ENCODE measurements at regions not wholly inside any gene's neighbourhood (a gene's known extent, or its start where the extent isn't known, plus 50 kb on each side); places are given as distances from the start of the nearest gene placed in this dataset.

DNA sequence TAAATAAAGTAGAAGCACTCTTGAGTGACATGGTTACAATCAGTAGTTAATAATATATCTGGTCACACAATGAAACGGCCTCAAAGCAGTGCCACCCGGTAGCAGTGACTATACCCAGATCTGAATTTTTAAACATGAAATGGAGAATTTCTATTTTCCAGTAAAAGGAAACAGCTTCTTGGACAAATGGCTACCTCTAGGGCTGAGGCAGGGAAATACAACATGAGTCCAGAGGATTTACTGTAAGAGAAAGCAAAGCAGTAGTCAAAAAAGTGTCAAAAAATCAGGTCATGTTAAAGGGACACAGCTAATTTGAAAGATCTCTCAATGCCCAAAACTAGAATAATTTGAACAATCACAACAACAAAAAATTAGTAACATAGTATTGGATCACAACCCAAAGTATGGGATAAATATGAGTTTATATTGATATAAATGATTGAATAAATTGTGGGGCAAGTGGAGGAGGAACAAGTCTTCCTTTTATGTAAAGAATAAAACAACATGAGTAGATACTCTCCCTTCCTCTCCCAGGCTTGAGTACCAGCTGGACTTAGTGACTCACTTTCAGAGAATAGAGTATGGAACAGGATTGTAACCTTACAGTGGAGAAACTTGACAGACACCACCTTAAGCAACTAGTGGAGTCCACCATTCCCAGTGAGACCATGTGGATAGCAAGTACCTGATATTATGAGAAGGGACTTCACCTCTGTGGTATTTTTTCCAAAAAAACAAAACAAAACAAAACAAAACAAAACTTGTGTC, 180.8 kb downstream of the MBD2 start:
- no peak overlapping the region for H3K27ac Mint-ChIP-seq
- H3K27me3 Mint-ChIP-seq, result peaks cover 2% of the 10 kb centered on the region
- intact Hi-C loops (cut with micrococcal nuclease), result no loop called here
- no peaks in the 10 kb centered on the region for H3K9me3 Mint-ChIP-seq
- H3K4me1 Mint-ChIP-seq (ENCODE audit: low read depth), result no peaks in the 10 kb centered on the region
- H3K36me3 Mint-ChIP-seq (ENCODE audit: low read depth), result no peaks in the 10 kb centered on the region
- H3K4me3 Mint-ChIP-seq, result no peak overlapping the region

DNA sequence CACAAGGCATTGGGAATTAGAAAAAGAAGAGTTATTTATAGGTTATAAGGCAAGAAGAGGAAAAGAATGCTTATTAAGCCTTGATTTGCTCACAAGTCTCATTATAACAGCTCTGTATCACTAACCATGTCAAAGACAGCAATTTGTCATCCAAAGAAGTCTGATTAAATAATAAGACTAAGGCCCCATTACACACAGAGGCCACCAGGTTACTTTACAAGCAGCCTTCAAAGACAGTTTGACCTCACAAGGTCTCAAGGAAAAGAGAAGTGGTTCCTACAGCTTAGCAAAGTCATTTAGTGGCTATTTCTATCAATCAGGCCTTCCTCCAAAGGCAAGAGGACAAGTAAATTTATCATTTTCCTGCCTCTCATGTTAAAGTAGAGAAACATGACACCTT, 188.5 kb downstream of the MBD2 start:
- Mint-ChIP-seq H3K36me3 (ENCODE audit: low read depth) (no peaks in the 10 kb centered on the region), H3K9me3 (no peaks in the 10 kb centered on the region), H3K4me1 (ENCODE audit: low read depth) (no peaks in the 10 kb centered on the region), H3K4me3 (no peak overlapping the region), H3K27me3 (peaks cover 2% of the 10 kb centered on the region), H3K27ac (no peak overlapping the region)
- intact Hi-C loops (cut with micrococcal nuclease), result no loop called here

DNA sequence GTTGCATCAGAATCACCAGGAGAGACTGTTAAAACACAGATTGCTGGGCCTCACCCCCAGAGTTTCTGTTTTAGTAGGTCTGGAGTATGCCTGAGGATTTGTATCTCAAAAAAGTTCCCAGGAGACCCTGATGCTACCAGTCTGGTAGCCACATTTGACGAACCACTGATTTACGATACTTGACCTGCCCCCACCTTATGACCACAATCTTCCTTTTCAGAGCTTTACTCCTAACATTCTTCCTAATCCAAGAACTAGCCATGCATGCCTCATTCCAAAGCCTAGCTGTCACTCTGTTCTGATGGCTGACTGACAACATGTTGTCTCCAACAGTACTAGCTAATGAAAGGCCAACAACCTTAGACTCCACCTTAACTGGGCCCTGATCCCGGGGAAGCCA, 191.4 kb downstream of the MBD2 start:
- Mint-ChIP-seq H3K27ac (no peak overlapping the region), H3K27me3 (no peaks in the 10 kb centered on the region), H3K9me3 (no peaks in the 10 kb centered on the region), H3K36me3 (ENCODE audit: low read depth) (no peaks in the 10 kb centered on the region), H3K4me3 (no peak overlapping the region), H3K4me1 (ENCODE audit: low read depth) (no peaks in the 10 kb centered on the region)
- intact Hi-C loops (cut with micrococcal nuclease), result no loop called here

- H3K4me1 Mint-ChIP-seq (ENCODE audit: low read depth), result no peaks in the 10 kb centered on the region
- H3K36me3 Mint-ChIP-seq (ENCODE audit: low read depth), result no peaks in the 10 kb centered on the region
- no peaks in the 10 kb centered on the region for H3K9me3 Mint-ChIP-seq
- no peak overlapping the region for H3K27ac Mint-ChIP-seq
- no peak overlapping the region for H3K4me3 Mint-ChIP-seq
- intact Hi-C loops (cut with micrococcal nuclease), result no loop called here
- no peaks in the 10 kb centered on the region for H3K27me3 Mint-ChIP-seq
Observed at GRCh38 chr18:54032412-54032811, 192.1 kb downstream of the MBD2 start.

DNA sequence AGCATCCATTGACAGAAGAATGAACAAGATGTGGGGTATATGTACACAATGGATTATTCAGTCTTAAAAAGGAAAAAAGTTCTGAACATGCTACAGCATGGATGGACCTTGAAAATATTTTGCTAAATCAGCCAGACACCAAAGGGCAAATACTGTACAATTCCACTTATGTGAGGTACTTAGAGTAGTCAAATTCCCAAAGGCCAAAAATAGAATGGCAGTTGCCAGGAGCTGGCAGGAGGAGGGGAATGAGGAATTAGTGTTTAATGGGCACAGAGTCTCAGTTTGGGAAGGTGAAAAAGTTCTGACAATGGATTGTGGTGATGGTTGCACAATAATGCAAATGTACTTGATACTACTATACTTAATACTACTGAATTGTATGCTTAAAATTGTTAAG, 193.2 kb downstream of the MBD2 start:
- H3K27me3 Mint-ChIP-seq, result no peaks in the 10 kb centered on the region
- H3K4me1 Mint-ChIP-seq (ENCODE audit: low read depth), result no peaks in the 10 kb centered on the region
- no peaks in the 10 kb centered on the region for H3K9me3 Mint-ChIP-seq
- H3K27ac Mint-ChIP-seq, result no peak overlapping the region
- intact Hi-C loops (cut with micrococcal nuclease), result no loop called here
- no peak overlapping the region for H3K4me3 Mint-ChIP-seq
- no peaks in the 10 kb centered on the region for H3K36me3 Mint-ChIP-seq (ENCODE audit: low read depth)

DNA sequence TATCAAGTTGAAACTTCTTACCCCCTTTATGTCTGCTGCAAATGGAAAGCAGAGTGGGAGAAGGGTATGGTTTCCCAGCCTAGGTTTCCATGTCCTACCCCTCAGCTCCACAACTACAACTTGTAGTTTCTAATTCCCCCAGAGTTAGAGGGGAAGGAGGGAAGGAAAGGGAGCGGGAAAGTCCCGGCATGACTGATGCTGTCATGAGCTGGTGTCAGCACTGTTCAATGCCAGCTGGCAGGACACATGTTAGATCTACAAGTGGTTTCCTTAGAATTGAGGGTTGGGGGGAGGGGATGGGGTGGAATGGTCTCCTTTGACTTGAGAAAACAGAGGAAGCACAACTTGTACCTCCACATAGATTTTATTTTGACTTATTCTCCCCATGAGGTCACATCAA, 194.0 kb downstream of the MBD2 start:
- H3K9me3 Mint-ChIP-seq, result no peaks in the 10 kb centered on the region
- intact Hi-C loops (cut with micrococcal nuclease), result no loop called here
- H3K4me3 Mint-ChIP-seq, result no peak overlapping the region
- H3K4me1 Mint-ChIP-seq (ENCODE audit: low read depth), result no peaks in the 10 kb centered on the region
- no peaks in the 10 kb centered on the region for H3K36me3 Mint-ChIP-seq (ENCODE audit: low read depth)
- H3K27me3 Mint-ChIP-seq, result no peaks in the 10 kb centered on the region
- H3K27ac Mint-ChIP-seq, result no peak overlapping the region

DNA sequence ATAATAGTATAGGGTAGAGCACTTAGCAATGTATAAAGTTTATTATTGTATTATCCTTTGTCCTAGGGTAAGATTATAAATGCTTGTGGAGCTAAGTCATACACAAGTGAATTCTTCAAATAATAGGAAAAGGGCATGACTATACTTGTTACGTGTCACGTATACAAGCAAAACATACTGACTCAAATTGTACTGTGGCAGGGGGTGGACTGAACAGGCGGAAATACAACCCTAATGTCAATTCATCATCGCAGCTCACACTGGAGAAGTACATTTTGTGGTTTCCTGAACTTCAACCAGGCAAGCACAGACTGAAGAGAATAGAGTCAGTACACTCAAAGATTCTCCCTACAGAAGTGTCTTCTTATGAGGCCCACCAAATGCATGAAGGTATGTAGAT, 201.0 kb downstream of the MBD2 start:
- Mint-ChIP-seq H3K27ac (no peak overlapping the region), H3K4me3 (no peak overlapping the region), H3K4me1 (ENCODE audit: low read depth) (no peaks in the 10 kb centered on the region), H3K27me3 (no peaks in the 10 kb centered on the region), H3K36me3 (ENCODE audit: low read depth) (no peaks in the 10 kb centered on the region), H3K9me3 (no peaks in the 10 kb centered on the region)
- intact Hi-C loops (cut with micrococcal nuclease), result no loop called here

GRCh38 chr18:54020966-54021365, 203.5 kb downstream of the MBD2 start:
- intact Hi-C loops (cut with micrococcal nuclease), result no loop called here
- no peaks in the 10 kb centered on the region for H3K36me3 Mint-ChIP-seq (ENCODE audit: low read depth)
- no peaks in the 10 kb centered on the region for H3K9me3 Mint-ChIP-seq
- no peaks in the 10 kb centered on the region for H3K4me1 Mint-ChIP-seq (ENCODE audit: low read depth)
- H3K4me3 Mint-ChIP-seq, result no peak overlapping the region
- no peak overlapping the region for H3K27ac Mint-ChIP-seq
- no peaks in the 10 kb centered on the region for H3K27me3 Mint-ChIP-seq

DNA sequence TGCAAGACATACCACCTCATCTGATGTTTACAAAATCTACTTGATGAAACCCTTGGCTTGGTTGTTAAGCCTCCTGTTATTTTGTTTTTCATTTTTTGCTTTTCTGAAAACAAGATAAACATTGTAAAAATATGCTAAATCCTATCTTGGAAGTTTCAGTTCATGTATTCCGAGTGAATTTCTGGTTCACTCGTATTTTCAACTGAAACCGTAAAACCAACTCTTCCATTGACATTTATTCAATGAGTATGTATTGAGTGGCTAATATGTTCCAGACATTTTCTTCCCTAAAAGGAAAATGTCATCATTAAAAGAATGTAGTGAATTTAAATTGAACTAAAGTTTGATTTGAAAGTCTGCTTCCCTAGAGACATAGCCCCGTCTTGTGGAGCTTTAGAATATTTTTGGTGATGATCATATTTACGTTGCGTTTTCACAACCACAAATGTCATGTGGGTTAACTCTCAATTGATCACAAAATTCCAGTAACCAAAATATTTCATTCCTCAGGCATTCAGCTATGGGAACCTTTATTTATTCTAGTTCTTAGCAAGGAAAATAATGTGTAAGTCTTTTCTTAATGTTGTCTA, 204.2 kb downstream of the MBD2 start:
- no peaks in the 10 kb centered on the region for H3K9me3 Mint-ChIP-seq
- intact Hi-C loops (cut with micrococcal nuclease), result no loop called here
- no peak overlapping the region for H3K27ac Mint-ChIP-seq
- no peaks in the 10 kb centered on the region for H3K36me3 Mint-ChIP-seq (ENCODE audit: low read depth)
- H3K27me3 Mint-ChIP-seq, result no peaks in the 10 kb centered on the region
- H3K4me1 Mint-ChIP-seq (ENCODE audit: low read depth), result no peaks in the 10 kb centered on the region
- no peak overlapping the region for H3K4me3 Mint-ChIP-seq

DNA sequence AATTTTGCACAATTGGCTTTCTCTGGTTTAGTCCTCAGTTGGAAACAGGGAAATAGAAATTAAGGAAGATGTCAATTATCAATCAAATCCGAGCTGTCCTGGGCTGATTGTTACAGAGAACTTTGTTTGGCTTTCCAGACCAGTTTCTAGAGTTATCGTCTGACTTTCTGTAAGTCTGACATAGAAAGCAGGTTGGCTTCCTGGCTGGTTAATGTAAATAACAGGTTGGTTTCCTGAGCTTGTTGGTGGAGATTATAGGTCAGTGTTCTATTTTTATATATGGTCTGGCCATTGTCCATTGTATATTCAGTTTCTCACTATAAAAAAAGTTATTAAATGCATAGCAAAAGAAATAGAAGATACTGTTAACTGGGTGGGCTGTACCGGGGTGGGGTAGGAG, 204.8 kb downstream of the MBD2 start:
- Mint-ChIP-seq H3K36me3 (ENCODE audit: low read depth) (no peaks in the 10 kb centered on the region), H3K4me3 (no peak overlapping the region), H3K4me1 (ENCODE audit: low read depth) (no peaks in the 10 kb centered on the region), H3K9me3 (no peaks in the 10 kb centered on the region), H3K27me3 (no peaks in the 10 kb centered on the region), H3K27ac (no peak overlapping the region)
- intact Hi-C loops (cut with micrococcal nuclease), result no loop called here

DNA sequence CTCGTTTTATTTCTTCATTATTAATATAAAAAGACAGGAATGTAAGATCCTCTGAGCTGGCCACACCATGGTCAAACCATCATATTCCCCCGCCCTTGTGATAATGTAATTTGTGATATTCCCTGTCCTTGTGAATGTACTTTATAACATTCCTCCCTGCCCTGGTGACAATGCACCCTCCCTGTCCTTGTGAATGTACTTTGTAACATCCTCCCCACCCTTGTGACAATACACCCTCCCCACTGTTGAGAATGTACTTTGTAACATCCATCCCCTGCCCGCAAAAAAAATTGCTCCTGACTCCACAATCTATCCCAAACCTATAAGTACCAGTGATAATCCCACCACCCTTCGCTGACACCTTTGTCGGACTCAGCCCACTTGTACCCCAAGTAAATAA, 211.0 kb downstream of the MBD2 start:
- Mint-ChIP-seq H3K27me3 (no peaks in the 10 kb centered on the region), H3K36me3 (ENCODE audit: low read depth) (no peaks in the 10 kb centered on the region), H3K9me3 (no peaks in the 10 kb centered on the region), H3K4me3 (no peak overlapping the region), H3K4me1 (ENCODE audit: low read depth) (no peaks in the 10 kb centered on the region), H3K27ac (no peak overlapping the region)
- intact Hi-C loops (cut with micrococcal nuclease), result no loop called here

- Mint-ChIP-seq H3K27me3 (no peaks in the 10 kb centered on the region), H3K36me3 (ENCODE audit: low read depth) (no peaks in the 10 kb centered on the region), H3K4me1 (ENCODE audit: low read depth) (no peaks in the 10 kb centered on the region), H3K27ac (no peak overlapping the region), H3K9me3 (no peaks in the 10 kb centered on the region), H3K4me3 (no peak overlapping the region)
- intact Hi-C loops (cut with micrococcal nuclease), result no loop called here
Observed at GRCh38 chr18:54004828-54005227, 219.6 kb downstream of the MBD2 start.

DNA sequence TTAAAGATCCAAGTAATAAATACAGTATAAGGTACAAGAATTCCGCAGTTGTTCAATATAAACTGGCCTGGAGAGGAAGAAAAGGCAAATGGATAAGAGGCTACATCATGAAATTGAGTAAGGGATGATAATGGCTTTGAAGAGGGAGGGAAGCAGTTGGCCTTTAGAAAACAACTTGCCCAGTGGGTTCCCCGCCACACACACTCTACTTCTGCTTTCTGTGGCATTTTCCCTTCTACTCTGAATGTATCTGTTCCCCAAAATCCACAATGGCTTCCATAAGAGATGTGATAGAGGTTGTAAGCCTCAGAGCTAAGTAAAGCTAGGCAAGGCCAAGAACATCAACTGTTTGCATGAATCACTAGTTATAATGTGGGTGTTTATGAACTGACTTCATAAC, 221.3 kb downstream of the MBD2 start:
- H3K36me3 Mint-ChIP-seq (ENCODE audit: low read depth), result no peaks in the 10 kb centered on the region
- intact Hi-C loops (cut with micrococcal nuclease), result no loop called here
- H3K27me3 Mint-ChIP-seq, result no peaks in the 10 kb centered on the region
- H3K9me3 Mint-ChIP-seq, result no peaks in the 10 kb centered on the region
- H3K4me1 Mint-ChIP-seq (ENCODE audit: low read depth), result no peaks in the 10 kb centered on the region
- no peak overlapping the region for H3K27ac Mint-ChIP-seq
- H3K4me3 Mint-ChIP-seq, result no peak overlapping the region

- H3K27me3 Mint-ChIP-seq, result no peaks in the 10 kb centered on the region
- H3K4me1 Mint-ChIP-seq (ENCODE audit: low read depth), result no peaks in the 10 kb centered on the region
- intact Hi-C loops (cut with micrococcal nuclease), result no loop called here
- H3K4me3 Mint-ChIP-seq, result no peak overlapping the region
- no peaks in the 10 kb centered on the region for H3K36me3 Mint-ChIP-seq (ENCODE audit: low read depth)
- peaks cover 13% of the 10 kb centered on the region for H3K9me3 Mint-ChIP-seq
- no peak overlapping the region for H3K27ac Mint-ChIP-seq
Observed at GRCh38 chr18:53997064-53997463, 227.4 kb downstream of the MBD2 start.

DNA sequence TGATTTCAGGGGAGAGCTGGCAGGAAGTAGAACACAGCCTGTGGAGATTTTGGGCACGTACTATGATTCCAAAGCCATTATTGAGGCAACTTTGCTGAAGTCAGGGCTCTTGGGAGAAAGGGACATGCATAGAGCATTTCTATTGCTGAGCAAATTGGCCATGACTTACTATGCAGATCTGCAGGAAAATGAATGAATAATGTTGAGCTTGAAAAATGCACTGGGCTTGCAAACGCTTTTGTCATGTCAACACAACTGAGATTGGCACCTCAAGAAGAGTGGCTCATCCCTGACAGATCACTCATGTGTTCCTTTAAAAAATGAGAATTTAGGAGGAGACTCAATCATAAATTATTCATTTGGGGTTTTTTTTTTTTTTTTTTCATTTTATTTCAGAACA, 230.5 kb downstream of the MBD2 start:
- Mint-ChIP-seq H3K9me3 (peaks cover 13% of the 10 kb centered on the region), H3K27ac (no peak overlapping the region), H3K36me3 (ENCODE audit: low read depth) (no peaks in the 10 kb centered on the region), H3K4me1 (ENCODE audit: low read depth) (no peaks in the 10 kb centered on the region), H3K27me3 (no peaks in the 10 kb centered on the region), H3K4me3 (no peak overlapping the region)
- intact Hi-C loops (cut with micrococcal nuclease), result no loop called here

All from dendritic cell treated with granulocyte-macrophage colony-stimulating factor and Interleukin-4, amounts not matched to agents 40 ng/mL and 50 ng/mL, for 4 days (primary cell).